Mucosa of gallbladder (tissue), 1 donor: ENCODE measurements at regions not wholly inside any gene's neighbourhood (a gene's known extent, or its start where the extent isn't known, plus 50 kb on each side); places are given as distances from the start of the nearest gene placed in this dataset.

Source experiments
- DNase-seq: peaks from one replicate; pipeline ENCODE4 v3.0.0-alpha.2; 2020; ENCODE audit warnings: low spot score
- donor health status: DM: no; HTN: no; CAD: no.

DNA sequence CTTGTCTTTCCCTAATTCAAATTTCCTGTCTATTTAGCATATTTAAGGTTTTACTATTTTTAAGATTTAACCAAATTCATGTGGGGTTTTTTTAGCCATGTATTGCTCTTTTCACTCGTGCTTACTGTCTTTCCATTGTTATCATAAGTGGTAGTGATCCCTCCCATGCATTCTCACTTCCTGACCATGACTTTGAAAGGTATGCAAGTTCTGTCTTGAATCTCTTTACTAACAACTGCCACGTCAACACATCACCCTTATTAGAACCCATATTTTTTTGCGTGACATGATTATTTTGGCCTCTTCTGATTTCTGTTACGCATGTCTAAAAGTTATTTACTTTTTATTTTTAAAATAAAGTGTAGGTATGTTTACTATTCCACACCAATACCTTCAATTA is 94.7 kb upstream of the CDH6 start:
- no peak for DNase-seq

DNA sequence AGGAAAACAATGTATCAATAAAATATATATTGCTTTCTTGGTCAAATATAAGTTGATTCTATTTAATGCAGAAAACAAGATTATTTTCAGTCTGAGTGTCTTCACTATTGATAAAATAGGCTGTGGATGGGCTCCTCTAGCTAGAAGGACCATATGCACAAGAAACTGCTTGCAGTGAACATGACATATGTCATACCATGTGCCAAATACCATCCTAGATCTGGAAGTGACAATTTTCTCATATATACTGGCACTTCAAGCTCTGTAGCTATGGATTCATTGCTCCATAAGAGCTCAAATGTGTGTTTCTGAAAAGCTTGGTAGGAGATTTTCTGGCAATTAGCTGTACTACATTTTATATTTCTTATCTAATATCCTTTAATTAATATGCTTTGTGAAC is 95.6 kb upstream of the CDH6 start:
- DNase-seq: no peak

- DNase-seq: no peak
Observed at GRCh38 chr5:31096238-31096865, 97.1 kb upstream of the CDH6 start.

DNA sequence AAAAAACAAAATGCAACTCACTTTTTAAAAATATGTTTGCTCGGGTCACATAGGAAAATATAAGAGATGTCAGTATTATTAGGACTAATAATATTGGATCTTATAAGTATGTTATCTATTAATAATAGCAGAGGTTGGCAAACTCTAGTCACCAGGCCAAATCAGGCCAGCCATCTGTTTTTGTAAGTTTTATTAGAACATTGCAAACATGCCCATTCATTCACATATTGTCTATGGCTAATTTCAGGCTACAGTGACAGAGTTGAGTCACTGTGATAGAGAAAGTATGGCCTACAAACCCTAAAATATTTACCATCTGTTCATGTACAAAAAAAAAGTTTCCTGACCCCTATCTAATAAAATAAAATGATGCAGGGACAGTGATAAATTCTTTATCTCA is 97.7 kb upstream of the CDH6 start:
- DNase-seq: no peak

DNA sequence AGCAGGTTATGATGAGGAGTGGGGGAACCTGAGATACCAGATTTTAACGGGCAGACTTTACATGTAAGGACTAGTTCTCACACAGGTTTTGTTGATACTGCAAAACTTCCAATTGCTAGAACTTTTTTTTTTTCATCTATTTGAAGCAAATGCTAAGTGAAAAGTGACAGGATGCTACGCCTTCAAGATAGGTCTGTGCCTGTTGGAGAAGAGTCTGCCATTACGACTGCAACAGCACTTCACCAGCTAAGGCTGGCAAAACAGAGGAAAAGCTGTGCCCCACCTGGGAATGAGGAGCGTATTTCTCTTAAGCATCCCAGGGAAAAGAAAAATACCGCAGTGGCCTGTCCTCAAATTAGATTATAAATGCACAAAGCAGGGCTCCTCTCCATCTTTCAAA is 102.0 kb upstream of the CDH6 start:
- DNase-seq: no peak

- DNase-seq: no peak
Observed at GRCh38 chr5:31090467-31090866, 103.0 kb upstream of the CDH6 start.

DNA sequence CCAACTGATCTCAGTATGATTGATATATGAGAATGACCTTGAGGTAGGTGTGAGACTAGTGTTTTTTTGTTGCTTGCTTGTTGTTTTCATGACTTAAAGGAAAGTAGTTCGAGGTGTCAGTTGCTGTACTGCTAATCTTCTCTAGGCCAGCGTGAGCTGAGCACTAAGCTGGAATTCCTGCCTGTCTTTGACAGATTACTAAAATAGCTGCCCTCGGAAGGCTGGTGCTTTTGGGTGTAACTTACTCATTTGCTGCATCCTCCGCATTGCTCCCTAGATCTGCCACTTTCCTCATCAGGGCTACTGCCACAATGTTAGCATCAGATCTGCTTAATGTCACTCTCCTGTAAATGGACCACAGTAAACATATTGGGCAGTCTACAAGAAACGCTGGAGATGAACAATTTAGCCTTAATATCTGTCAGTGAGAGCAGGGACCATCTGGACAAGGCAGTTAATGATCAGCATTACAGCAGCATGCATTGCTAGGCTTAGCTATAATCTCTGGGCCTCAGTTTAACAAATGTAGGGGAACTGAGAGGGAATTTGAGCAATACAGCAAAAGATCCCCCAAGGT is 106.6 kb upstream of the CDH6 start:
- DNase-seq: no peak

- no peak for DNase-seq
Observed at GRCh38 chr5:31084871-31085270, 108.6 kb upstream of the CDH6 start.

- no peak for DNase-seq
Observed at GRCh38 chr5:31083364-31083763, 110.1 kb upstream of the CDH6 start.

DNA sequence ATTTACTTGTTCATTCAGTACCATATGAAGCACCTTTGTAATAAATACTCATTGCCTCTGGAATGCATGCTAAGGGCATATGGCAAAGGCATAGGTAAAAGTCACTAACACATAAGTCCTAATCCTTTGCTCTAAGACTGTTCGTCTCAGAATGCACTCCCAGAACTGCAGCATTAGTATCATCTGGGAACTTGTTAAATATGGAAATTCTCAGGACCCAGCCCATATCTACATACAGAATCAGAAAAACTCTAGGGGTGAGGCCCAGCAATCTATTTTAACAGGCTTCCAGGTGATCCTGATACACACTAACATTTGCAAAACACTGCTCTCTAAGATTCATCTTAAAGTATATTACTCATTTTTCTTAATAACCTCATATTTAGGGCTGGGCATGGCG is 113.8 kb upstream of the CDH6 start:
- no peak for DNase-seq

- DNase-seq: no peak
Observed at GRCh38 chr5:31078956-31079355, 114.5 kb upstream of the CDH6 start.

- DNase-seq: no peak
Observed at GRCh38 chr5:31075981-31076380, 117.5 kb upstream of the CDH6 start.

- no peak for DNase-seq
Observed at GRCh38 chr5:31068287-31068686, 125.2 kb upstream of the CDH6 start.

- DNase-seq: no peak
Observed at GRCh38 chr5:31066655-31067328, 126.7 kb upstream of the CDH6 start.

DNA sequence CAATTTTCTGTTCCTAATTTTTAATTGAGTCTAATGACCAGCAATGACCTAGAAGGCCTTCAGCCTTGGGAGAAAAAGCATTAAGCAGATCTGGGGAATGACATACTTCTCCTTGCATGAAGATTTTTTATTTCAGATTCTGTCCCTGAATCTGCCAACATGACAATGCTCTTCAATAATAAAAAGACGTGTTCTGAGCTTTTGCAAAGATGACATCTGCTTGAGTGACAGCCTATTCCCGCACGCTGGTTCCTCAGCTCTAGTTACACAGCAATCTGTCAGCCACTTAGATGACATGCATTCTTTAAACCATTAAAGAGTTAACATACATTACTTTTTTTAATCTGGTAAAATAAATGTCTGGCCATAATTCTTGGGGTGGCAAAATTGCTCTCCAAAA is 129.3 kb upstream of the CDH6 start:
- DNase-seq: no peak

- no peak for DNase-seq
Observed at GRCh38 chr5:31062902-31063580, 130.4 kb upstream of the CDH6 start.

- DNase-seq: no peak
Observed at GRCh38 chr5:31059889-31060288, 133.6 kb upstream of the CDH6 start.

- DNase-seq: no peak
Observed at GRCh38 chr5:31054453-31054852, 139.0 kb upstream of the CDH6 start.

DNA sequence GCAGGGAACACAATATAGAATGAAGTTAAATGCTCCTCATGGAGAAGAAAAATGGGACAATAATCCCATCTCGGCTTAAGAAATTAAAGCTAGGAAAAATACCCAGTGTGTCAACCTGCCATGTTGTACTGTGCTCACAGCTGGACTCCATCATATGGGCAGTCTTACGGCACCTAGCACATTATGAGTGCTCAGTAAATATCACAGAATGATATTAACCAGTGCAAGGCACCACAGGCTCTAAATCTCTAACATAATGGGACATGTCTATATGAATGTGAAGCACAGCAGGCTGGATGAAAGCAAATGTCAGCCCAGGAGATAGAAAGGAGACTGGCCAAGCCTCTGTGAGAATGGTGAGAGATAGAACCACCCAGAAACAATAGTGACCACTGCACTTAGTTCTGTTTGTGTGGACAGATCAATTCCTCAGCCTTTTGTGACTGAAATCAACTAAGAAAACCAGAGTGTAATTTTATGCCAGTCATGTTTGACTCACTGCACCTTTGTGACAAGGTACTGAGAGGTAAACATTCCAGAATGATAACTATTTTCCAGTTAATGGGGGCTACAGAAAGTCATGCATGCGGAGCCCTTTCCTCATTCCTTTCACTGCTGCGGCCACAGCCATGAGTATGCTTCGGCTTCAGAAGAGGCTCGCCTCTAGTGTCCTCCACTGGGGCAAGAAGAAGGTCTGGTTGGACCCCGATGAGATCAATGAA is 140.4 kb upstream of the CDH6 start:
- DNase-seq: no peak

GRCh38 chr5:31051316-31051715 is 142.2 kb upstream of the CDH6 start:
- no peak for DNase-seq

DNA sequence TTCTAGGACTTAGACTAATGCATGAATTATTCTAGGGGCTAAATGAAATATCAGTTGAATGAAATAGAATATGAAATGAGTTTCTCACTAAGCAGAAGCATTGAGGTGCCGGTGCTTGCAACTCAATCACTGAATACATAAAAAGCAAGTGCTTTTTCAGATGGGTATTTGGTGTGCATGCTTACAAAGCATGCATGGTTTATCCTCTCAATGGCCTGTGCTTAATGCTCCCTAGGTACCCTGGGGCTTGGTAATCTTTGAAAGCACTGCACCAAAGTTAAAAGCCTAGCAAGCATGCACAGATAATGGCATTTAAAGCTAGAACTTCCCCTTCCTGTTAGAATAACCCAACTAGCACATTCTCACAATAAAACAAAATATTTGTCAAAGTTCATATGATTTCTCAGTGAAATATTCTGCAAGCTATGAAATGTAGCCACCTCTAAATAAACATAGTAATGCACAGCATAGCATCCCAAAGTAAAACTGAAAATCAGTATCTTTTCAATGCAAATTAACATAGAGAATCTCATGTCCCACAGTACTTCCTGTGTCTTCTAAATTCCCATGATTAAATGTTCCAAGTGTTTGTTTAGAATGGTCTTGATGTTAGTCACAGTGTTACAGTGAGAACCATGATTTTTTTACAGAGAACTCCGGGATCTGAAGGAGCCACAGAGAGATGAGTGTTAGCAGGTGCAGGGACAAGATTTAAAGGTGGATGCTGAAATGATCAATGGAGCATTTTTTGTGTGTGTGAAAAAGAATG is 143.4 kb upstream of the CDH6 start:
- no peak for DNase-seq

GRCh38 chr5:31049461-31049860 is 144.0 kb upstream of the CDH6 start:
- no peak for DNase-seq
